GM19238 (cell line): ENCODE measurements at regions not wholly inside any gene's neighbourhood (a gene's known extent, or its start where the extent isn't known, plus 50 kb on each side); places are given as distances from the start of the nearest gene placed in this dataset.

ENCODE experiments used
- DNase-seq: peaks from one replicate; pipeline ENCODE4 v3.0.0; 2011; ENCODE audit warnings: low spot score; ENCODE audit not compliant: insufficient read length

- no peak for DNase-seq
Observed at GRCh38 chr1:222370913-222371675, 176.8 kb downstream of the HHIPL2 start.

GRCh38 chr1:222370081-222370912, 177.6 kb downstream of the HHIPL2 start:
- DNase-seq: no peak

GRCh38 chr1:222369148-222369547, 178.8 kb downstream of the HHIPL2 start:
- no peak for DNase-seq

DNA sequence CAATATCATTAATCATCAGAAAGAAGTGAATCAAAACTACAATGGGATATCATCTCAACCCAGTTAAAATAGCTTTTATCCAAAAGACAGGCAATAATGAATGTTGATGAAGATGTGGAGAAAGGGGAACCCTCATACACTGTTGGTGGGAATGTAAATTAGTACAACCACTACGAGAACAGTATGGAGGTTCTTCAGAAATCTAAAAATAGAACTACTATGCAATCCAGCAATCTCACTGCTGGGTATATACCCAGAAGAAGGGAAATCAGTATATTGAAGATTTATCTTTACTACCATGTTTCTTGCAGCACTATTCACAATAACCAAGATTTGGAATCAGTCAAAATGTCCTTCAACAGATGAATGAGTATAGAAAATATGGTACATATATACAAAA, 189.8 kb downstream of the HHIPL2 start:
- no peak for DNase-seq

GRCh38 chr1:222357252-222357651, 190.7 kb downstream of the HHIPL2 start:
- no peak for DNase-seq

- DNase-seq: no peak
Observed at GRCh38 chr1:222347627-222348026, 200.3 kb downstream of the HHIPL2 start.

DNA sequence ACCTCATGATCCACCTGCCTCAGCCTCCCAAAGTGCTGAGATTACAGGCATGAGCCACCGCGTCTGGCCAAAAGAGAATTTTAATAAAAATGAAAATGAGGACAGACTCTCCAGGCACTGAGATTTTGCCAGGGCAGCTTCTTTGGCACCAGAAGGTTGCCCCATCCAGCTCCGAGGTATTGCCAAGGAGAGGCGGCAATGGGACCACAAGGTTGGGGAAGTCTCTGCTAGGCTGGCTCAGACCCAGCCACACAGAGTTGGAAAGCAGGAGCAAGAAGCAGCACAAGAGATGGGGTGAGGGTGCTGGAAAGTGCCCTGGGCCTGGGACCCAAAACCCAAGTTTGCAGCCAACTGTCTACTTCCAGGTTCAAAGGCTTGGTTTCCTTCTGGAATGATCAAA, 200.9 kb downstream of the HHIPL2 start:
- DNase-seq: no peak

- DNase-seq: no peak
Observed at GRCh38 chr1:222339376-222339947, 208.4 kb downstream of the HHIPL2 start.

GRCh38 chr1:222335586-222335985, 212.3 kb downstream of the HHIPL2 start:
- DNase-seq: no peak

GRCh38 chr1:222334026-222334680, 213.8 kb downstream of the HHIPL2 start:
- DNase-seq: no peak

DNA sequence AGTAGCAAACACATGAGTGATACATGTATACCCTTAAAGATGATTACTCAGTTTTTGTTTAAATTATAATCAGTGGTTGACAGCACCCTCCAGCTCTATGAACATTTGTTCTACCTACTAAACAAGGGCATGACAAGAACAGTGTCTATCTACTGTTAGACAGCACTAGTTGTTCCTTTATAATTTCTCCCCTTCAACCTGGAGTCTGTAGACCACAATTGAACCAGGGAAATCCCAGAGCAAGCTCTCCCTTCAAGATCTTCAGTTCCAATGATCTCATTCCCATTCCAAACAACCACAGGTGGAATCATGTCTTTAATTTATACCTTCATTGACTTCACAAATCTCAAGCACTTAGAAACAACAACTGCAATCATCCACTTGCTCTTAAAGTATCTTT, 216.1 kb downstream of the HHIPL2 start:
- DNase-seq: no peak

- DNase-seq: no peak
Observed at GRCh38 chr1:222331340-222331739, 216.6 kb downstream of the HHIPL2 start.

- DNase-seq: no peak
Observed at GRCh38 chr1:222329493-222330045, 218.3 kb downstream of the HHIPL2 start.

DNA sequence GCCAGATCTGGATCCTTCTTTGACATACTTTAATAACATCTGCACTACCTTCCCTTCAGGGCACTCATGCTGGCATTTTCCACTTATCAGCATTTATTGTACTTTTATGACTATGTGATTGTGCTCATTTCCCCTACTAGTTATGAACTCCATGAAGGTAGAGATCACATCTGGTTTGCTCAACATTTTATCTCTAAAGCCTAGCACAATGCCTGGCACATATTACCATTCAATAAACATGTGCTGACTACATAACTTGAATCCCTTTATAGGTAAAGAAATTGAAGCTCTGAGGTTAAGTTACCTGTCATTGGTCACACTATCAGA, 221.2 kb downstream of the HHIPL2 start:
- DNase-seq: no peak

DNA sequence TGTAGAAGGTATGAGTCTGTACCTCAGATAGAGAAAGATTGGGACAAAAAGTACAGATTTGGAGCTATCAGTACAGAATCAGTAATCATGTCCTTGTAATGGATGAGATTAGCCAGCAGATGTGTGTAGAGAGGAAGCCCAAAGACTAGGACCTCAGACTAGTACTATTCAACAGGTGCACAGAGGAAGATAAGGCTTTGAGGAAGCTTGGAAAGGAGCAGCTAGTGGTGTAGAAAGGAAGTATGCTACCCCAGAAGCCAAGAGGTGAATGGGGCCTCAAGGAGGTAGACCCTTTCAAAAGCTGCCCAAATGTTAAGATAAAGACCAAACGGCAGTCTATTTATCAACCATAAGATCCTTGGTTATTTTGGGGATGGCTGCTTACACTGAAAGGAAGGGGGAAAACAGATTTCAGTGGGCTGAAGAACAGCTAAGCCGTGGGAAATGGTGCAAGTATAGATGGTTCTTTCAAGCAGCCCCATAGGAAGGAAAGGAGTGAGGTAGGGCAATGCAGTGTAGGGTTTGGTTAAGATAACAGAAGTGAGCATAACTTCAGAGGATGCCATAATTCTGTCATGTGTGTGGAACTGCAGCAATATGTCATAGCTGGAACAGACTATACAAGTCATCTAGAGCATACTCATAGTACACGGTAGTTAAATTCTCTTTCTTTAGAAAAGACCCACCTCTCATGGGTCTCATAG, 221.7 kb downstream of the HHIPL2 start:
- no peak for DNase-seq

DNA sequence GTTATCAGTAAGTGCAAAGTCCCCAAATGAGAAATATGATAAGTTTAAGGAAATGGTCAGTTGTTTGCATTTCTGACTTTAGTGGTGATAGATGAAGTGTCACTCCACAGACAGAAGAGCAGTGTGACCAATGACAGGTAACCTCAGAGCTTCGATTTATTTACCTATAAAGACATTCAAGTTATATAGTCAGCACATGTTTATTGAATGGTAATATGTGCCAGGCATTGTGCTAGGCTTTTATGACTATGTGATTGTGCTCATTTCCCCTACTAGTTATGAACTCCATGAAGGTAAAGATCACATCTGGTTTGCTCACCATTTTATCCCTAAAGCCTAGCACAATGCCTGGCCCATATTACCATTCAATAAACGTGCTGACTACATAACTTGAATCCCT, 222.4 kb downstream of the HHIPL2 start:
- DNase-seq: no peak

DNA sequence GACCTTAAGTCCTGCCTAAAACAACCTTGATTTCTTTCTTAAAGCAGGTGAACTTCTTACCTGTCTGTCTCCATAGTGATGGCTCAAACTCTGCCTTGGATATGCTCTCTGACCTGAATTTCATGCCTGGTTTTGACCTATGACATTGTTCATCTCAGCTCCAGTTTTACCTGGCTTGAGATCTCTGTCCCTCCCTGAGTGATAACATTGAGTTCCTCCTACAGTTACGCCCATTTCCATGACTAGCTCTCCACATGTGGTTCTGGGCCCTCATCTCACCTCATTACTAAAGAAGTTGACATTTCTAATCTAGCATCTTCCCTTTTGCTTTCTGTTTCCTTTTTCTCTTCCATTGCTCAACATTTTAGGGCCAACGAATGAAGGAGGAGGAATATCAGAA, 233.1 kb downstream of the HHIPL2 start:
- no peak for DNase-seq

- no peak for DNase-seq
Observed at GRCh38 chr1:222310836-222311235, 237.1 kb downstream of the HHIPL2 start.

GRCh38 chr1:222307621-222308020, 240.3 kb downstream of the HHIPL2 start:
- DNase-seq: no peak

- no peak for DNase-seq
Observed at GRCh38 chr1:222306512-222306911, 241.4 kb downstream of the HHIPL2 start.

DNA sequence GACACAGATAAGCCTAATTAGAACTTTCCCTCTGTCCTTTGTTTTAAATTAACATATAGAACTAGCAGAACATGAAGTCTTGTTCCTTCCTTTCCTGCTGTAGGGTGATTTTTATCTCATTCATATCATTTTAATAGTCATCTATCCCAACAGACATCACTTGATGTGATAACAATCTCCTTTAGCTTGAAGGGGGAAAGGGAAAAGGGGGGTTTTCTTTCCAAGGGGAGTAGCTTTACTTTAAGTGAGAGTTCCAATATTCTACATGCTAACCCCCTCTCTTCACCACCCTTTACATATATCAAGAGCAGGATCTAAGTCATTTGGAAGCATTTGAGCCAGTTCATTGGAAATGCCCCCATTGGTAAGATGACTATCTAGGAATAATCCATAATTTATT, 241.9 kb downstream of the HHIPL2 start:
- no peak for DNase-seq
